HG03439 (cell line): ENCODE measurements at regions not wholly inside any gene's neighbourhood (a gene's known extent, or its start where the extent isn't known, plus 50 kb on each side); places are given as distances from the start of the nearest gene placed in this dataset.
"Not testable (repeated sequence)": the region's sequence is repeated elsewhere in the genome, so short reads cannot be mapped to it uniquely, and the experiment has no call there.

Source experiments
- ATAC-seq: cut with Tn5 transposase; IDR thresholded peaks from one replicate; pipeline ENCODE4 v1.9.1; 2021; ENCODE audit warnings: mild to moderate bottlenecking, moderate library complexity; ENCODE audit not compliant: unreplicated experiment

- no peak for ATAC-seq
Measured at GRCh38 chr15:21262851-21263425, 177.4 kb downstream of the POTEB3 start.

DNA sequence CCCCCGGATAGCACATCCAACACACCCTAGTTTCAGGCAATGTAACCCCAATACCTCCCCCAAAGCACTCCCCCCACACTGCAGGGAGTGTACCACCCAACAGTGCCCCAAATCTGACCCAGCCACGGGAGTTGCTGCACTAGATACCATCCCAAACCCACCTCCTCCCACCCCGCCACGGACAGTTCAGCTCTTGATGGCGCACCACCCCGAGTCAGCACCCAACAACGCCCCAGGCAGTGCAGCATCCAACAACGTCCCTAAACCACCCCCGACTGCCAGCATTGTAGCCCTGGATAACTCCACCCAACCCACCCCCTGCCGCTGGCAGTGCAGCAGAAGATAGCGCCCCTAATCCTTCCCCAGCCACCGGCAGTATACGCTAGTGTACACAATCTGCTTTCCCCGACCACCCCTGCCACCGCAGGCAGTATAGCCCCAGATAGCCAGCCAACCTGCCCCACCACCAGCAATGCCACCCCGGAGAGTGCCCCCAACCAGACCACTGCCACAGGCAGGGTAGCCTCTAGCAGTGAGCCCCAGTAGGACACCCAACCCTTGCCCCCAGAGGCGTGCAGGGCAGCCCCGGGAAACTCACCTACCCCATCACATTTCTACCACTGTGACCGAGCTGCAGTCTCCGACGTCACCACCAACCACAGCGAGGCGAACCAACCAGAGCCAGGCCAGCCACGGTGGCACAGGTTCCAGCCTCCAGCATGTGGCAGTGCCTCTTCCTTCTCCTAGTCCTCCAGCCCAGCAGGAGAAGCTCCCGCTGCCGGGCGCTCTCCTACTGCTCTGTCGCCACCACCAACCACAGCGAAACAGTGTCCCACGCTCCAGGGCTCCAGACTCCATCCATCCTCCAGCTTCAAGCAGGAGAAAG, 178.1 kb downstream of the POTEB3 start:
- ATAC-seq = no peak

- no peak for ATAC-seq
Measured at GRCh38 chr15:21261396-21261964, 178.8 kb downstream of the POTEB3 start.

DNA sequence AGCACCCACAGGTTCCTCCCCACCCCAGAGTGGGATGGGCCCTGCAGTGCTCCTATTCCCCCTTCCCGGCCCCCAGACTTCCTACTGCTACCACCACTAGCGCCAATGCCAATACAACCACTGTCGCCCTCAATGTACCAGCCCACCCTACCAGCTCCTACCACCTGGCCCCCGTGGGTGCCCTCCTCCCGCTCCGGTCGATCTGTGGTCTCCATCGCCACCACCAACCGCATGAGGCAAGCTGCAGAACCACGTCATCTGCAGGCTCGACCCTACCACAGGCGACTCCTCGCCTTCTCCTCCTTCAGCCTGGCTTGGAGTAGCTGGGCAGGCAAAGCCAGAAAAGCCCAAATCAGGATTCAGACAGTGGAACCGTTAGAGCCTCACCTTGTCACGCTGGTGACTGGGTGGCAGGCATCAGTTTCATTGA, 179.3 kb downstream of the POTEB3 start:
- no peak for ATAC-seq

DNA sequence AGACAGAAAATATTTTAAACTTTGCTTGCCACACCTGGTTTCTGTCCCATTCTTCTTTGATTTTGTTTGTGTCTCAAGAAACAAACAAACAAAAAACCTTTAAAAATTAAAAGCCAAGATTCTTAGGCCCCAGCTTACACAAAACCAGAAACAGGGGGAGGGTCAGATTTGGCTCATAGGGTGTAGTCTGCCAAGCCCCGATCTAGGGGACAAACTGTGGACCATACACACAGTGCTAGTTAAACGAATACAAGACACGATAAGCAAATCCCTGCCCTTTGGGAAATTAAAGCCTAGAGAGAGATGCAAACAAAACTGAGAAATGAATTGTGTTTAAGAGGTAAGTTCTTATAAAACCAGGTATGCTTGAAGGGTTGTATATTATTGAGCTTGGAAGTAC, 181.7 kb downstream of the POTEB3 start:
- not testable (repeated sequence) for ATAC-seq

GRCh38 chr15:21249508-21250019, 190.7 kb downstream of the POTEB3 start:
- ATAC-seq = not testable (repeated sequence)
